Germinal center (tissue), 1 donor: ENCODE measurements at regions not wholly inside any gene's neighbourhood (a gene's known extent, or its start where the extent isn't known, plus 50 kb on each side); places are given as distances from the start of the nearest gene placed in this dataset.

Experiments used
- DNase-seq: peaks from one replicate; pipeline ENCODE4 v3.0.0; 2012; ENCODE audit warnings: mixed read lengths, low spot score

DNA sequence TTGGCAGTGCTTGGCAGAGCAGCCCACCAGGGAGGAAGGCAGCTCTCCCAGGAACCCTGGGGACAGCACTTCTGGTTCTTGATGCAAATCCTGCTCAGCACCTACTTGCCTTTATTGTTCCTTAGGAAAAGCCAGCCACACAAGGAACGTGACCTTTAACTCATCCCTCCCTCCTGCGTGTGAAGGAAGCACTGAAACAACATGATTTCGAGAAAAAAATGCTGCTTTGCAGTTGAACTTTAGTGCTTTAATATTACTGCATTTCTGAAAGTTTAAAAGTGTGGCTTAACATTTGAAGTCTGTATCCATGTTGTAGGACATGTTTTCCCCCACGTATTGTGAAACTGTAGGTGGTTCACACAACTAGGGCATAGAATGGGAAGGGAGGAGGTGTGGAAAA lies 50.4 kb upstream of the CTNNB1 start:
- no peak for DNase-seq
